DMS53 (cell line): ENCODE measurements at regions not wholly inside any gene's neighbourhood (a gene's known extent, or its start where the extent isn't known, plus 50 kb on each side); places are given as distances from the start of the nearest gene placed in this dataset.
A peak's percentile ranks its signal among the peaks of the same experiment; 100 is the strongest.

Experiments used
- DNase-seq: peaks from one replicate; lab custom pipeline; 2025; lab: John Stamatoyannopoulos, UW

GRCh38 chr5:116681334-116682013 lies 106.9 kb upstream of the SEMA6A start:
- no peak for DNase-seq

GRCh38 chr5:116675626-116675910 lies 100.9 kb upstream of the SEMA6A start:
- no peak for DNase-seq

GRCh38 chr5:116674881-116675625 lies 100.4 kb upstream of the SEMA6A start:
- no peak for DNase-seq

- DNase-seq: no peak
Measured at GRCh38 chr5:116673453-116673852, 98.8 kb upstream of the SEMA6A start.

- no peak for DNase-seq
Measured at GRCh38 chr5:116672203-116672602, 97.6 kb upstream of the SEMA6A start.

GRCh38 chr5:116671211-116671736 lies 96.7 kb upstream of the SEMA6A start:
- peak; percentile 14 for DNase-seq

- peak; percentile 61 for DNase-seq
Measured at GRCh38 chr5:116669261-116670031, 94.8 kb upstream of the SEMA6A start.

- DNase-seq: no peak
Measured at GRCh38 chr5:116668390-116668789, 93.8 kb upstream of the SEMA6A start.

- DNase-seq: no peak
Measured at GRCh38 chr5:116666901-116667300, 92.3 kb upstream of the SEMA6A start.

GRCh38 chr5:116664988-116665387 lies 90.4 kb upstream of the SEMA6A start:
- no peak for DNase-seq

- DNase-seq: no peak
Measured at GRCh38 chr5:116663081-116663480, 88.5 kb upstream of the SEMA6A start.

- peak; percentile 4 for DNase-seq
Measured at GRCh38 chr5:116661419-116661818, 86.8 kb upstream of the SEMA6A start.

- DNase-seq: no peak
Measured at GRCh38 chr5:116660929-116661328, 86.3 kb upstream of the SEMA6A start.

- no peak for DNase-seq
Measured at GRCh38 chr5:116658830-116659229, 84.2 kb upstream of the SEMA6A start.

GRCh38 chr5:116658141-116658540 lies 83.5 kb upstream of the SEMA6A start:
- no peak for DNase-seq

- DNase-seq: no peak
Measured at GRCh38 chr5:116655431-116655830, 80.8 kb upstream of the SEMA6A start.

- DNase-seq: no peak
Measured at GRCh38 chr5:116654925-116655324, 80.3 kb upstream of the SEMA6A start.

- DNase-seq: no peak
Measured at GRCh38 chr5:116652903-116653302, 78.3 kb upstream of the SEMA6A start.

- DNase-seq: peak; percentile 76
Measured at GRCh38 chr5:116652196-116652729, 77.6 kb upstream of the SEMA6A start.

- no peak for DNase-seq
Measured at GRCh38 chr5:116651653-116652052, 77.0 kb upstream of the SEMA6A start.

GRCh38 chr5:116650964-116651363 lies 76.3 kb upstream of the SEMA6A start:
- DNase-seq: no peak

GRCh38 chr5:116650544-116650943 lies 75.9 kb upstream of the SEMA6A start:
- no peak for DNase-seq
